ENCODE measurements at regions not wholly inside any gene's neighbourhood (a gene's known extent, or its start where the extent isn't known, plus 50 kb on each side); places are given as distances from the start of the nearest gene placed in this dataset.
"Not testable (repeated sequence)": the region's sequence is repeated elsewhere in the genome, so short reads cannot be mapped to it uniquely, and the experiment has no call there.

DNA sequence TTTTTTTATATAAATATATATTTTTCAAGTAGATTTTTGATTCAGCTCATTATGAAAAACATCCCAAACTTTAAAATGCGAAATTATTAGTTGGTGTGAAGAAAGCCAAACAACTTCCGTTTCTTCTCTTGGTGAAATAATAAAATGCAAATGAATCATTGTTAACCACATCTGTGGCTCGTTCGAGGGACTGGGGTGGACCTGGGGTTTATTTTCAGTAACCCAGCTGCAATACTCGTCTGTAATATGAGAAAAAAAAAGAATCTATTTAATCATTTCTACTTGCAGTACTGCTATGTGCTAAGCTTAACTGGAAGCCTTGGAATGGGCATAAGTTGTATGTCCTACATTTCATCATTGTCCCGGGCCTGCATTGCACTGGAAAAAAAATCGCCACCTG is 158.1 kb downstream of the CDRT15L2 start:
- not testable (repeated sequence) for TF ChIP-seq EZH2 (IDR thresholded peaks at IDR 0.05; ENCODE audit: insufficient read depth, poor library complexity, severe bottlenecking); EZH2phosphoT487 (IDR thresholded peaks at IDR 0.05; ENCODE audit: insufficient read depth, low read depth)

All from GM23248 (cell line).